ENCODE measurements at regions not wholly inside any gene's neighbourhood (a gene's known extent, or its start where the extent isn't known, plus 50 kb on each side); places are given as distances from the start of the nearest gene placed in this dataset.

DNA sequence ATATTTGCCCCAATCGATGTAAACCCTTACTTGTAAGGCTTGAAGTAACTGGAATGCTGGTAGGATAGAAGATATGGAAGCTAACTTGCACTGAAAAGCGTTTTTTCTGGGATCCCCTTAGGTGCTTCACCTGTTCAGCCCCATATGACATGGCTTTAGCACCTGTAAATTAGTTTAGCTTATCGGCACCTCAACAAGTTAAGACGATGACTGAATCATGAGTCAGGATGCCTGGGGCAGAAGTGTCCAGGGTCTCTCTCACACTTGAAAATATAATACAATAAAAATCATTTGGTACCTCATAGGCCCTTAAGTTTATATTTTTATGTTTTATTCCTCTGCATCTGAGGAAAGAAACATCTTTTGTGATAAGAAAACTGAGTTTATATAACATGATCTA lies 409.2 kb upstream of the LRRC4C start:
- no peak for DNase-seq

DNA sequence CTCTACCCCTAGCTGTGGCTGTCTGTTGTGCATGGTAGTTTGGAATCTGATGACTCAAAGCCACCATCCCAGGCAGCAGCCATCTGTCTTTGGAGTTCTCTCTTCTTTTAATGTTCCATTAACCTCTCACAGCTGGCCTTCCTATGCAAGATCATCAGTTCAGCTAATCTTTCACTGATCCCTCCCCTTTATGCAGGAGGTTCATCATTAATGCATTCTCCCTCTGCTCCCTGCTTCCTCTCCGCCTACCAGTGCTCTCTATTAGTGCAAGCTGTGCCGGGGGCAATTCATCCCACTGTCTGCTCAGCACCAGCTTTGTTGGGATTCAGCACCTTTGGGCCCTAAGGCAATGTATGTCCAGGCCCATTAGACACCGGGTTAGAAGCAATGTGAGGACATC lies 413.0 kb upstream of the LRRC4C start:
- no peak for DNase-seq

DNA sequence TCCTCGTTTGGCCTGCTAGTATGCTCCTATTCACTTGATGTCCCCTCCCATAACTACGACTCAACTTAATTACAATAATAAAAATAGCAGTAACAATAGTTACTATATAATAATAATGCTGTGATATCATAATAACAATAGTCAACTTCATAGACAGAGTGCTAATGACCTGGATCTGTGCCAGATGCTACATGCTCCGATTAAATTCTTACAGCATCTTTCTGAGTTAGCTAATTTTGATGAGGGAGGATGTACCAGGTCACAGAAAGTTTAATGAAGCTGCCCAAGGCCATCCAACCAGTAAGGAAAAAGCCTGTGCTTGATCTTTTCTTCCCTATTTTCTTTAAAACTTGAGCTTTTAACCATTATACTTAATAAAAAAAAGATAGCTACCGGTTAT lies 413.4 kb upstream of the LRRC4C start:
- DNase-seq, result no peak

DNA sequence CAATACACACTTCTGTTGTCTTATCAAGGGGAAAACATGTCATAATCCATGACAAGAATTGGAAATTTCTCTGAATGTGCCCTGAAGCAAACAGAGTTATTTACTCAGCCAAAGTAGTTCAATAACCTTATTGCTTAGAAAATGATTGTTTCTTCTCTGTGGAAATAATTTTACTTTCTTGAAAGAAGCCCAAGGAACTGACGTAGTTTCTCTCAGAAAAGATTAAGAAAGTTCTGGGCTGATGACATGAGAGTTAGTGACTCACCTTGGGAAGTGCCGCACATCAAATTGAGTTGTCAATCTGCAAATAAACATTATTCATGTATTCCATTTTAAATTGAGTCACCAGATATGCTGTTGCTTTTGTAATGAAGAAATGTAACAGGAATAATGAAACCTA lies 418.6 kb upstream of the LRRC4C start:
- no peak for DNase-seq

DNA sequence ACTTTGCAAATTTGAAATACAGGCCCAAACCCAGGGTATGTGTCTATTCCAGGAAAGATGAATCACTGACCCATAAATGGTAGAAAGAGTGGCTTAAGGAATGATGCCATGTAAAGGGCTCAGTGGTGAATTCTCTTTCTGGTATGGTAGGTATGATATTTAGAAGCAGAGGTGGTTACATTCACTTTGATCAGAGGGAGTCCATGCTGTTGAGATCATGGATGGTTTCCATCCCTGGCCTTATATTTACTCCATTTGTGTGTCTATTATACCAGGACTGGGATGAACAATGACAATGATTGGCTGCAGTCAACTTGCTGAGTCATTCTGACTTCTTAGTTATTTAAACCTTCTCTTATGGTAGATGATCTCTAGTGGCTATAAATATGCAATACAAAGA lies 419.8 kb upstream of the LRRC4C start:
- no peak for DNase-seq

DNA sequence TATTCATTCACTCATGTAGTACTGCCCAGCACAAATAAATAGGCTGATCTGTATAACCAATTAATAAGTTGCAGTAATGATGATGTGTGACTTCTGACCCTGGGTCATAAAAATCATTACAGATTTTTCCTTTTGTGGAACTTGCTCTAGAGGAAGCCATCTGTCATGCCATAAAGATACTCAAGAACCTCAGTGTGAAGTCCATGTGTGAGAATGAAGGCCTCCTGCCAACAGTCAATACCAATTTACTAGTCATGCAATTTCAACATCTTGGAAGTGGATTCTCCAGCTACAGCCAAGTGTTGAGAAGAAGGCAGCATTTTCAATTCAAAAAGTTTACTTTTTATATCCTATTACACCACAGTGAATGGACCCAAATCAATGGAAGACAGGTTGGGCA lies 435.6 kb upstream of the LRRC4C start:
- DNase-seq, result no peak

DNA sequence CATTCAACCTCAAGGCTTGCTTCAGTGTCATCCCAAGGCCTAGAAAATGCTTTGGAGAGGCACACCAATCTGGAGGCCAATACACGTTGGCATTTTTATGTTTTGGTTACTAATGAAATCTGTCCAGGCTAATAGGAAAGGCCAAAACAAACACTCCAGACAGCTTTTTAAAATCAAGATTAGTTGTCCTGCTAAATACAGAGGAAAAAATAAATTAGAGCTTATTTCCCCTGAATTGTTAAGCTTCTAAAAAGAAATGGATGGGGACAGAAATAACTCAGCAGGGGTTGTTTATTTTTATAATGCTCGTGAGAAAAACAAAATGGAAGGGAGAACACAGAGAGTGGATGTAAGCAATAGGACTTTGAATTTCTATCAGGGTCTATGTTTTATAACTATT lies 438.5 kb upstream of the LRRC4C start:
- no peak for DNase-seq

DNA sequence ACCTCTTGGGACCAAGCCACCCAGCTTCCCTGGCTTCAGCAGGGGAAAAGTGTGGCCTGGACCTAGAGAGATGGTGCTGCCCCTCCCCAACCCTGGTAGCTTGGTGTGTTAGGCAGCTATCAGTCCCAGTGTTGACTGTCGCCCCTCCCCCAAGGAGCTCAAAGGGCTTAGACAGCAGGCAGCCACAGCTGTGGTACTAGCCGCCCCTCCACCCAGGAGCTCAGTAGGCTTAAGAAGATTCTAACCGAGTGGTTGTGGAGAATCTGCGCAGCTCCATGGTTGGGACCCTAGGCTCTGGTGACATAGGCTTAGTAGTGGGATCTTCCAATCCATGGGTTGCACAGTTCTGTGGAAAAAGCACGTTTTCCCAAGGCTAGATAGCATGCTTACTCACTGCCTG lies 458.4 kb upstream of the LRRC4C start:
- no peak for DNase-seq

DNA sequence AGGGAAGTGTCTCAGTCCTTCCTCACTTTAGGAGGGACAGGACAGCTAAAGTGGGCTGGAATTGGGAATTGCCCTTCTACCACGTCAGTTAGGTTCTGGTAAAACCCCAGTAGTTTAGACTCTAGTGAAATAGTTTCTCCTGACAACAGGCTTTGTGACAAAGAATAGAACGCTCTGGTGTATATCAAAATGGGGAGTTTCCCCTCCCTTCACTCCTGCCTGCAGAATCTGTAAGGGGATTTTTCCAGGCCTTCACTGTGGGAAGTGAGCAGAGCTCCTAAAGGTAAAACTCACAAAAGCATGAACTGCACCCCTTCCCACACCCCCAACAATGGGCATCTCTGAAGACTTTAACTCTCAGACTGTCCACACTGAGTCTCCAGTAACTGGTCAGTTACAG lies 460.9 kb upstream of the LRRC4C start:
- DNase-seq, result no peak

DNA sequence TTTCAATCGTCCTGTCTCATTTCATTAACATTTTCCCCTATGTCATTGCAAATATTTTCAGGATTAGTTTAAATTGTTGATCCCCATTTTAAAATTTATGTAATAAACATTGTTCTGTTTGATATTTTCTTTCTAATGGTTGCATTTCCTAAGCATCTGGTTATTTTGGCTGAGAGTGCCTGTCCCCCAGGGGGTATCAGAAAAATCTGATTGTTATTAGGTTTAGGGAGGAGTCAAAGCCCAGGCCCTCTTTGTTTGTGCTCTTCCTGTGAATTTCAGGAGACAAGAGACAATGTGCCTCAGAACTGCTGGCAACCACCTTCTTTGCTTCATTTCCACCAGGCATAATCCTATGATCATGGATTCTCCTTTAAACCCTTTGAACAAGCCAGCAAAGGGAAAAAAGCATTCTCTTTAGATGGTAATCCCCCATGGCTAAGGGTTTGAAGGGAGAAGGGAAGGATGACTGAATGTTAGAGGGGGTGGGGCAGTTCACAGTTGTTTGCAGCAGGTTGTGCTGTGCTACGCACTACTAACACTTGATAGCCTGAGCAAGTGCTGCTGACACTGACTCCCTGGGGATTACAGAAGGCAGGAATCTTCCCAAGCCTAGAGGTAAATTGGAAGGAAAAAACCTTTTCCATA lies 462.4 kb upstream of the LRRC4C start:
- no peak for DNase-seq

DNA sequence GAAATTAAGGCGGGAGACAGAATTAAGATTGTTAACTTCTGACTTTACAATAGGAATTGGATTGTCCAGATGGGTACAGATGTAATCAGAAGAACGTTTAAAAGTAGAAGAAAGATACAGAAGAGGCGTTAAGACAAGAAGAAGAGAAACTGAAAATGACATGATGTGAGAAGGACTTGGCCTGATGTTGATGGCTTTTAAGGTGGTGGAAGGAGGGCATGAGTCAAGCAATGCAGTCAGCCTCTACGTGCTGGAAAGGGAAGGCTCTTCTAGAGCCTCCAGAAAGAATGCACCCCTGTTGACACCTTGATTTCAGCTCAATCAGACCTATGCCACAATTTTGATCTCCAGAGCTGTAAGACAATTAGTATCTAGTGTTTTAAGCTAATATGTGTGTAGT lies 466.9 kb upstream of the LRRC4C start:
- no peak for DNase-seq

DNA sequence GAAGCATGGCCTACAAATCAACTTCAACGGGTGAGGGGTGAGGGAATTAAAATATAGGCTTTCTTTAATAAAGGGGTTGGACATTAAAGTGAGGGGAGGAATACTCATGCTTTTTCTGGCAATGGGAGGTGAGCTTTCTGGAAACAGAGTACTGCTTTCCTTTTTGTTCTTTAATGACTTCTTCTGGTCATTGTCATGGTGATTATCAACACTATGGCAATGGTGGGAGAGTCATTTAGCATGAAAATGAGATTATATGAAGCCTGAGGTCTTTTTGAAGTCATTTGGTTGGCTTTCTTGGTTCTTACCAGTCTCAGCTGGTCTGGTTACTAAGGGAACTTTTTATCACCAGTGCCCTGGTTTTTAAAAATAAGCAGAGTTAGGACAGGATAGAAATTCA lies 475.8 kb upstream of the LRRC4C start:
- no peak for DNase-seq

DNA sequence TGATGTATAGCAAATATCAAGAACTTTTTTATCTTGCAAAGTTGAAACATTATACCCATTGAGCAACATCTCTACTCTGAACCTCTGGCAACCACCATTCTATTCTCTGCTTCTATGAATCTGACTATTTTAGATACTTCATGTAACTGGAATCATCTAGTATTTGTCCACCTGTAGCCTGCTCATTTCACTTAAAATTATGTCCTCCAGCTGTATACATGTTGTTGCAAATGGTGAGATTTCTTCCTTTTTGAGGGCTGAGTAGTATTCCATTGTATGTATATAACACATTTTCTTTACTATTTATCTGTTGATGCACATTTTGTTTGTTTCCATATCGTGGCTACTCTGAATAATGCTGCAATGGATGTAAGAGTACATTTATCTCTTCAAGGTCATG lies 476.3 kb upstream of the LRRC4C start:
- no peak for DNase-seq

DNA sequence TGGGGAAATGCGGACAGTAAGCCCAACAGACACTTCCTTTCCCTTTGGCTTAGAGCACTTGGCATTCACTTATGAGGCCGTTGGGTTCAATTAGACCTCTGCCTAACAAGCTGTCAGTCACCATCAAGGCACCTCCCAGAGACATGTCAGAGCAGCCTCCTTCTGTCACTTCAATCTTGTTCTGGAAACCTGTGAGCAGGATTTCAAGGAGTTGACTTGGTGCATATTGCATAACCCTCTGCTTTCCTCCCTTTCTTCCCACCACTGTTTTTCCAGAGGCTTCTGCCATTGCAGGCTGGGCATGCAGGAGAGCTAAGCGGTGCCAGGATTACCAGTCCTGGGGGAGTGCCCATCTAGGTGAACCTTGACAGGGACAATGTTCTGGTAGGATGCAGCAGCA lies 484.2 kb upstream of the LRRC4C start:
- DNase-seq, result no peak

DNA sequence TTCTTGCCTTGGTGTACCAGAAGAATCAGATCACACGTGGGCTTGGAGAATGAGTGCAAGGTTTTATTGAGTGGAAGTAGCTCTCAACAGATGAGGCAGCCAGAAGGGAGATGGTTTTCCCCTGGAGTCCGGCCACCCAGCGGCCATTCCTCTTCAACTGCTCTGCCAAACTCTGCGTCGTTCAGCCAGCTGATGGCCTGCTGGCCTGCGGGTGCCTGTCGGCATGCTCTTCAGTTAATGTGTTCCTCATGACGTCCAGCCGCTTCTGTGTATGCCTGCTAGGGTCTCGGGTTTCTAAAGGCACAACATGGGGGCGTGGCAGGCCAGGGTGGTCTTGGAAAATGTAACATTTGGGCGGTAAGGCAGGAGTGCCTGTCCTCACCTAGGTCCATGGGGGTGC lies 487.9 kb upstream of the LRRC4C start:
- no peak for DNase-seq

DNA sequence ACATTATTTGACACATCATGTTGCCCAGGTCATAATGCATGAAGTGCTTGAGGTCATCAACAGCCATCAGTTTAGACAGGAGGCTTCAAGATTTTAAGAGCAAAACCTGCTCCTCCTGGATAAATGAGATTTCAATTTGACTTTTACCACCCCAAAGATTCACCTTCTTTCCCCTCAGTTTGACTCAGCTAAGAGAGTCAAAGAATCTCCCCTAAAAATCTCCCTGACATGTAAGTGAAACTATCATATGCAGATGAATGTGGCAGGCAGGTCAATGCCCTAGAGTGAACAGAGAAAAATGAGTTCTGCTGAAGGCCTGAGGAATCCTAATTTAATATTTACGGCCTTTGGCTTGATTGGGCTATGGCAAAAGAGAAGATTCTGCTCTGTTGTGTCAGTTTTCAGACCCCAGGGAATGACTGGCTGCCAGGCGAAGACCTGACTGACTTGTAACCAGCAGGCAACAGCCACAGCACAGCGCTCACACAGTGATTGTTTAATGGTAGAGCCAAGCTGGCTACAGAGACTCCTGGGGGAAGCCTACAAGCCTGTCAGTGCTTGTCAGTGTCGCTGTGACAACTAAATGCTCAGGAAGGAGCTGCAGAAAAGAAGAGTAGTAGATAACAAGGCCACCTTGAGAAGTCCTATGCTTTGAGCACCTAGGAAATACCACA lies 491.2 kb upstream of the LRRC4C start:
- DNase-seq, result no peak

DNA sequence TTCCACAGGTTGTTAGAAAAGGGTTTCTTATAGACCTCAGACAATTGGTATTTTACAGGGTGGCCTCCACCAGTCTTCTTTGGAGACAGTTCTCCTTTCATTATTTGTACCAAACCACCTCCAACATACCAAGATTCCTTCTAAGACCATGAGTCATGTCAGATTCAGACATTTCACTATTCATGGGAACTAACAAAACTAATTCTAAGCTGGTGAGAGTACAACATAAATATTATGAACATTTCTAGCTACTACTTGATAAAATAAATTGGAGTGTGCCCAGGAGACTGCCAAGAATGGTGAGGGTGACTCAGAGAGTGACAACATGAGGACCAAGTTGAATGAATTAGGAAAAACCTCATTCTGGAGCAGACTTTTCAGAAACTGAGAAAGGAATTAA lies 494.6 kb upstream of the LRRC4C start:
- DNase-seq, result no peak

DNA sequence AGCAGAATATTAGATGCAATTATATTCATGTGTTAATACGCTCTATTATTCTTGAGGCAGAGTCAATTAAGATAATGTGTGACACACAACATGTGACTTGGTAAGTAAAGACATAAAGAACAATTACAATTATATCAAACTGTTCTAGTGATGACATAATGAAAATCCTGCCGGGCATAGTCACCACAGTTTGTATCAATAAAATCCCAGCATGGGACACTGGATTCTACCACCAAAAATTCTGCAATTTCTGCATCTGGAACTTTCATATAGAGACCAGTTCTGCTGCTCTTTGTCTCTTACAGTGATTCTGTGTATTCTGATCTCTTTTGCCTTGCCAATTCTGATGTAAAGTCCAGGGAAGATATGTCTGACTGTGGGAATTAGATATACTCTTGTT lies 495.6 kb upstream of the LRRC4C start:
- DNase-seq, result no peak

DNA sequence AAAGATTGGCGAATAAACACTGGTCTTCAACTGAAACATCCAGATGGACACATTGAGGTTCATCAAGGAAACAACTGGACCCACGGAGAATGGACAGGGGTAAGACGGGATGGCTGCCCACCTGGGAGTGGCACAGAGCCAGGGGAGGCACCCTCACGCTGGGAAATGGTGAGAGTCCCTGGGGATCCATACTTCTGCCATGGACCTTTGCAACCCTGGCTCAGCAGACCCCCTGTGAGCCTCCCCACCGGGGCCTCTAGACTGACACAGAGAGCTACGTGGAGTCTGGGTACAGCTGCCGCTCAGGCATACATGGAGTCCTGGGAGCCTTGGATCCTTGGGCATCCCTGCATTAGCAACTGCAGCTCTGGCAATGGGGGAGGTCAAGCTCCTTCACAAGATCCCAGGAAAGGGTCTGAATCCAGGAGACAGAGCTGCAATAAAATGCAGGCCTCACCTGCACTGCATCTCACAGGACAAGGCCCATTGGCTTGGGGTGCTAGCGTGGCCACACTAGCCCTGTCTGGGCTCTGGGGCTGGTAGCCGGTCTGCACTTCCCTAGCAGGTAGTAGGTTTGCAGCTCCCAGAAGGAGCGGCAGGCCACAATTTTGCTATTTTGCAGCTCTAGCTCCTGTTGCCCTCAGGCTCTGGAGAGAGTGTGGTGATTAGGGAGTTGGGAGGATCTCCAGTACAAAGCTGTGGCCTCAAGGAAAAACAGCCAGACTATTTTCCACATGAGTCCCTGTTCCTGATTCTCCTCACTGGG lies 496.4 kb upstream of the LRRC4C start:
- no peak for DNase-seq

DNA sequence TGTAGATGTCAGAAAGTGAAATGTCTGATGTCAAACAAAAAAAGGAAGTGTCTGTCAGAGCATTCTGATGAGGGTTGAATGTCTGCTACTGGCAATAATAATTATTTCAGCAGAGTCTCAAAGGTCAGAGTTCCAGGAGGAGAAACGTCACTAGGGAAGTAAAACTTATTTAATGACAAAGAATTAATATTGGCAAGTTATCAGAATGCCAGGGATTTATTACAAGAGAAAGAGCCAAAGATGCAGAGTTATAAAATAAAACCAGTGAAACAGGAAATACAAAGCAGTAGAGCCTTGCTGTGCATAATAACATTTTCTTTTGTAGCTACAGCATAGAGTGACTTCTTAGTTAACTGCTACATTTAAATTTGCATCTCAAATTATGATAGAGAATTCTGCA lies 504.0 kb upstream of the LRRC4C start:
- no peak for DNase-seq

DNA sequence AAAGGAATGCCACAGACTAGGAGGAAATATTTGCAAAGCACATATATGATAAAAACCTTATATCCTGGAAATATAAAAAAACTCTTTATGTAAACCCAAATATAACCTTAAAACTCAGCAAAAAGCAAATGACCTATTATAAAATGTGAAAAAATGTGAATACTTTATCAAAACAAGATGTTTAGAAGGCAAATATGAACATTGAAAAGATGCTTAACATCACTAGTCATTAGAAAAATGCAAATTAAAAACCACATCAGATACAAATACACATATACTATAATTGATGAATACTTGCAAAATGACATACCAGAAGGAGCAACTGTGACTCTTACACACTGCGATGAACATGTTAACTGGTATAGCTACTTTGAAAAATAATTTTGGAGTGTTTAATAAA lies 511.2 kb upstream of the LRRC4C start:
- DNase-seq, result no peak

DNA sequence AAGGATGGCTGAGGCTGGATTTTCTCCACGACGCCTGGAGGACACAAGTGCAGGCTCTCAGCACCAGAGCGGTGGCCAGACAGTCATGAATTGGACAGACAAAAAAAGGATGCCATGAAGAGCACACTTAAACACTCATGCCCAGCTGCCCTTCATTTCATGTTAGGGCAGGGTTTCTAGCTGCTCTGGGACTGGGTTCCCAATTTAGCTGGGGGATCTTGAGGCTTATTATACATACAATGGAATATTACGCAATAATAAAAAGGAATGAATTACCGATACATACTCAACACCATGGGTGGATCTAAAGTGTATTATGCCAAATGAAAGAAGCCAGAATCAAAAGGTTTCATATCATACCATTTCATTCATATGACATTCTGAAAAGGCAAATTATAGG lies 512.1 kb upstream of the LRRC4C start:
- no peak for DNase-seq

DNA sequence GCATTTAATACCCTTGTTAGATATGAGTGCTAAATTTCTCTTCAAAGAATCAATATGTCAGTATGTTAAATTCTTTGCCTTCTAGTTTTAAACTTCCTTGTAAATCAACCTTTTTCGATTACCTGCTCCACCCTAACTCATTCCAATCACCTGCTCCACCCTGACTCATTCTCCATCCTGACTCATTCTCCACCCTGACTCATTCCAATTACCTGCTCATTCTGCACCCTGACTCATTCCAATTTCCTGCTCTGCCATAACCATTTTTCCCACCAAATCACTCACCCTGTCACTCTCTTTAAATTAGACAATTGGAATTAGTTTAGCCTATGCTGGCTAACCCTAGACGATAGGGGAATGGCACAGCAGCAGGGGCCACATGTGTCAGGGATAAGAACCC lies 519.5 kb upstream of the LRRC4C start:
- no peak for DNase-seq

DNA sequence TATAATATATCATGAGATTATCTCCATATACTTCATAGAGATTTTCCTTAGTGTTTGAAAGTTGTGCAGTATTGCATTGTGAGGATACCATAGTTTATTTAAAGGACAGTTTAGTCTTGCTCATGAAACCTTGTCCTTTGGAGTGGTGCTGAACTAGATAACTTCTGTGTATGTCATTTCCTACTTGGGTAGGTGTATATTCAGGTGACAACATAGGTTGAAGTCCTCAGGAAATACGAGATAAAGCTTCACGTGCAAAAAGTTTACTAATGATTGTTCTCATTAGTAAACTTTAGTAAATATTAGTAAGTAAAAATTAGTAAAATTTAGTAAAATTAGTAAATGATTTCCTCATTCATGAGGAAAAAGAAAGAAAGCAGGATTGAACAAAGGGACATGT lies 521.3 kb upstream of the LRRC4C start:
- no peak for DNase-seq

DNA sequence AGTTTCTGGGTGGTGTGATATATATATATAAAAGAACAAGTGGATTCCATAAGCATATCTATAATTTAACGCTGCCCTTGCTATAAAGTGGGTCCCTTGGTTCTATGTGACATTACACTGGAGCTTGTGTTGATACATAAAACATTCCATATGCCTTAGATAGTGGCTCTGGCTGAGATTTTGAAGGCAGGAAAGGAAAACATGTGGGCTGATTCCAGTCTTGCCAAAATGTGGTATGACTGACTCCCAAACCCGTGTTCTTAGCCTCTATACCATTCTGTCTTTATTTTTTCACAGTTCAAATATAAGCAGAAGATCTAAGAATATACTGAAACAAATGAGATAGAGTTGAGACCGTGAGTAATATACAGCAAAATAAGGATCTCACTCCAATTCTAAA lies 522.8 kb upstream of the LRRC4C start:
- DNase-seq, result no peak

Data from activated CD4-positive, alpha-beta T cell treated with anti-CD3 and anti-CD28 coated beads for 48 hours (primary cell).